HG03565 (cell line): ENCODE measurements at regions not wholly inside any gene's neighbourhood (a gene's known extent, or its start where the extent isn't known, plus 50 kb on each side); places are given as distances from the start of the nearest gene placed in this dataset.

Experiments used
- ATAC-seq: cut with Tn5 transposase; IDR thresholded peaks from one replicate; pipeline ENCODE4 v1.9.1; 2021; ENCODE audit warnings: mild to moderate bottlenecking, moderate library complexity; ENCODE audit not compliant: unreplicated experiment

- ATAC-seq, result no peak
These were observed 548.9 kb upstream of the CDH8 start for GRCh38 chr16:62585041-62585545.

- ATAC-seq, result no peak
These were observed 547.2 kb upstream of the CDH8 start for GRCh38 chr16:62583414-62583813.

DNA sequence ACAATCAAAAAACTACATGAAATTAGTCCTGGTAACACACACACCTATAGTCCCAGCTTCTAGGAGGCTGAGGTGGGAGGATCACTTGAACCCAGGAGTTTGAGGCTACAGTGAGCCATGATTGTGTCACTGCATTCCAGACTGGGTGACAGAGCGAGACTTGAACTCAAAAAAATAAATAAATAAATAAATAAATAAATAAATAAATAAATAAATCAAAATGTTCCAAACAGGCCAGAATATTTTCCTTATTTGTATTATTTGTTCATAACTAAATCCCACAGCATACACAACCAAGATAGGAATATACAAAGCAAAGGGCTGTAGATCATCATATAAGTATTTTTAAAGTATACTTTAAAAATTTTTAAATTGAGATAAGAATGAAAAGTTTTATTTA is 537.2 kb upstream of the CDH8 start:
- no peak for ATAC-seq

DNA sequence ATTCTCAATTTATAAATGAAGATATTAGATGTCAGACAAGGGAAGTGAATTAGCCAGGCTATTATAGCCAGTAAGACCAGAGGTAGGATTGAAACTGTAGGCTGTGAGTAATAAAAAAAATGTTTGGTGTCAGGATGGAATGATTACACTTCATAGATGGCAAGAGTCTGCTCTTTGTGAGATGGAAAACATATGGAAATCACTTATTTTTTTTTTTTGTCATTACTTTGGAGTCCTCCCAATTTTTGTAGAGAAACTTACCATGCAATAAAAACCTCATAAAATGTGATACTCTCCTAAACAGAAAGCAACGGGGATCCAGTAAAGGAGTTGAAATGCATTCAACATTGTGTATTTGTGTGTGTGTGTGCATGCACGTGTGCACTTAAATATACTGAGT is 532.7 kb upstream of the CDH8 start:
- ATAC-seq, result no peak

DNA sequence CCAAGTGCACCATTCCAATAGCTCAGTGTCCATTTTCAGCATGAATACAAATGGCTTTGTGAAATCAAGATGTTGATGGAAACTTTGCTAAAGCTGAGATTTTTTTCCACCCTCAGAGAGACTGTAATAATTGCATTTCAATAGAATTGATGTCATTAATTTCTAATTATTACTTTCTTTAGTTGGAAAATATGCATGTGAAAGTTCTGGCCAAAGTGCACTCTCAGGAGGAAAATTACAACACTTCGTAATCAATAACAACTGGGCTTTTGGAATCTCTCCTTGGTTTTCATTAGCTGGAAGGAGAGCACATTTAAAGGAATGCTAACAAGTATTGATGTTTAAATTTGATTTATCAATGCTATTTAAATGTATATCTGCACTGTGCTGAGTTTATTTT is 529.5 kb upstream of the CDH8 start:
- ATAC-seq, result no peak

DNA sequence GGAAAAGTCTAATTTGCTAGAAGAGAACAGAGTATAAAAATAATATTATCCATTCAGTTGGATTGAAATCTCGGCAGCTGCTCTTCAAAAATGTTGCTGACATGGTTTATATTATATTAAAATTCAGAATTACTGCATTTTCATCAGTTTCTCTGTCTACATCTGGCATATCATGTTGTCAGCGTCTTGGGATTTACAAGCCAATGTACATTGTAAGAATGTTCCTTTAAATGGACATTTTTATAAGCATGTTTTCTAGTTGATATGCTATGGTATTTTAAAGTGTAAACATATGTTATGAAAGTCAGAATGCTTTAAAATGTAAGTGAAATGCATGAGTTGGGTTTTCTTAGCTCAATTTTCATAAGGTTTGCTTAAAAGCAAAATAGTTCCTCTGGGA is 528.1 kb upstream of the CDH8 start:
- no peak for ATAC-seq

GRCh38 chr16:62562121-62562520 is 525.9 kb upstream of the CDH8 start:
- no peak for ATAC-seq

GRCh38 chr16:62549875-62550274 is 513.6 kb upstream of the CDH8 start:
- ATAC-seq, result no peak

- ATAC-seq, result no peak
These were observed 511.9 kb upstream of the CDH8 start for GRCh38 chr16:62548095-62548494.

- no peak for ATAC-seq
These were observed 510.5 kb upstream of the CDH8 start for GRCh38 chr16:62546701-62547100.

DNA sequence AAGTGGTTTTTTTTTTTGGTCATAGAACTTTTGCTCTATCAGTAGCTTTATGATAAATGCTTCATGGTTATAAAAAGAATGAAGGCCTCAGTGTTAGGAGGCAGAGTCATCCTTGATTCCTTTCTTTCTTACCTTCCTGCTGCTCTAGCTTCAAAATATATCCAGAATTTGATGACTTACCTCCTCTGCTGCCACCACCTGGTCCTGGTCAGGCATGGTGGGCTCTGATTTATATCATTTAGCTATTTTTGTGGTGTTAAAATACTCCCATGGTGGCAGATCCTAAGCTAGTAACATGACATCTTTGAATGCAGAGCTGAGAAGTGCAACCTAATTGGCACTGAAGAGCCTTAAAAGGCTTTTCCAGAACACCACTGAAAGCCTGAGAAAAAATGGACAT is 508.8 kb upstream of the CDH8 start:
- ATAC-seq, result no peak

DNA sequence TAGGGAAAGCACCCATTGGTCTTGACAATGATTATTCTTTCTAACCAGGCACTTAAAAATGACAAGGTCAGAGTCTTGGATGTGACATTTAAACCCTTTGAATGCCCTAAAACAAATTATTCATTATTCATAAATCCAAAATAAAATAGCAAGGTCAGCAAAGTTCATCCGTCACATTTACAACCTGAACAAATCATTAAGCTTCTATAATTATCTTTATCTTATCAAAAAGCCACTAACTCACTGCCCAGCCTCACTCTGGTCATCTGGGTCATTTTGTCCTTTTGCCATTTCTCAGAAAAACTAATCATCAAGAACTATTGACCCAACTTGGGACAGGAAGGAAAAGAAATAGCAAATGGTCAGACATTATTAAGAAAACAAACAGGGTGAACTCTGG is 507.3 kb upstream of the CDH8 start:
- ATAC-seq, result no peak

DNA sequence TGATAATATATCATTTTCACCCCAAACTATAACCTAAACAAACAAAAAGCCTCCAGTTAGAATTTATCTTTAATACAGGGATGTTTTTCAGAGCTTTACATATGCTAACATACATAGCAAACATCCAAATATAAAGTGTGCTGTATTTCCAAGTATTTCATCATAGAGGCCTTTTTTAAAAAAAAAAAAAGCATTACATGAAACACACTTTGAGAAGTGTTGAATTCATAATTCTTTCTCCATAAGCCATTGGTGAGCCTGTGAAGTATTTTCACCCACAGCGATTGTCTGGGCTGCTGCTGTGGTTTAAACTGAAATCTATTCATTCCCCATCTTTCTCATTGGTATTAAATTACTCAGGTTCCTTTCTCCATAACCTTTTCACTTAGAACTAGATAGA is 503.4 kb upstream of the CDH8 start:
- no peak for ATAC-seq

DNA sequence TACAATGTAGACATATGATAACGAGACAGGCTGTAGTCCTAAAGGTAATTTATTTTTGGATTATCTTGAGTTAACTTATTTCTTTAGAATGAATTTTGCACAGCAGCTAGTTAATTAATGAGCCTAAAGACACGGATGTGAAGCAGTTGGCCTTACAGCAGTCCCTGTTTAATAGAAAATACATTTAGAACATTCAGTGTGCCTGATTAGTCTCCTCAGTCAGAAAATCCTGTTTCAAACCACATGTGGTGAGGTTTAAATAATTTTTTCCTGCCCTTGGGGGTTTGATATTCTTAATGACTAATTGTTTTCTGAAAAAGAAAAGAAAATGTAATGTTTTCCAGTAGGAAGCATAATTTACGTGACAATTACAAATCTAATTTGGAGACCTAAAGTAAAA is 494.2 kb upstream of the CDH8 start:
- ATAC-seq, result no peak

- ATAC-seq, result no peak
These were observed 479.8 kb upstream of the CDH8 start for GRCh38 chr16:62516001-62516400.

- ATAC-seq, result no peak
These were observed 466.8 kb upstream of the CDH8 start for GRCh38 chr16:62503073-62503472.

- ATAC-seq, result no peak
These were observed 442.7 kb upstream of the CDH8 start for GRCh38 chr16:62478903-62479458.

GRCh38 chr16:62477796-62478195 is 441.6 kb upstream of the CDH8 start:
- no peak for ATAC-seq

DNA sequence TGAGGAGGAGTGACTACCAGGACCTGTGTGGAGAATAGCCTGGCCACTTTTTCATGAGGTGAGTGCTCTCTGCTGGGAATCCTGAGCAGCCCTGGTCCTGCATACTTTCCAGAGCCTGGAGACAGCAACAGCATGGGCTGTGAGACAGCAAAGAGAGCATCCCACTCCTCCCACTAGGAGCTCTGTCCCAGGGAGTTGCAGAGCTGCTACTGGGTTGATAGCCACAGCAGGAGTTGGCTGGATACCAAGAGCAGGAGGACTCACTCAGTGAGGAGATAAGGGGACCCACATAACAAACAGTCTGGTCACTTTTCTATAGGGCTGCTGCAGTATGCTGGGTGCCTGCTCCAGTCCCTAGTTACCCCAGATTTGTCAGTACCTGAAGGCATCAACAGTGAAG is 439.3 kb upstream of the CDH8 start:
- ATAC-seq, result no peak

GRCh38 chr16:62462971-62463370 is 426.7 kb upstream of the CDH8 start:
- no peak for ATAC-seq

DNA sequence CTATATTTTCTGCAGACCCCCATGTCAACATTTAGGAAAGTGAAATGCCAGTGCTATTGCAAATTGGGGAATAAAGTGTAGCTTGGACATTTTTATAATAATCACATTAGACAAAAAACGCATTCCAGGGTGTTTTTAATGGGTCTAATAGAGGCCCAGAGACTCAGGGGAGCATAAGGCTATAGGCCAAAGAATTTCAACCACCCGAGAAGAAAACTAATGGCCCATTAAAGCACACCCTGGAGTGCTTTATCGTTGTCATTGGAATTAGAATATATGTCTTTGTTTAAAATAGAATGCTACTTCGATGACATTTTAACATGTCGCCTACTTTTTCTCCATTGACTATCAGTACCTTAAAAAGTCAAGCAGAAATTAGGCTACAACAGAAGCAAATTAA is 414.1 kb upstream of the CDH8 start:
- no peak for ATAC-seq

DNA sequence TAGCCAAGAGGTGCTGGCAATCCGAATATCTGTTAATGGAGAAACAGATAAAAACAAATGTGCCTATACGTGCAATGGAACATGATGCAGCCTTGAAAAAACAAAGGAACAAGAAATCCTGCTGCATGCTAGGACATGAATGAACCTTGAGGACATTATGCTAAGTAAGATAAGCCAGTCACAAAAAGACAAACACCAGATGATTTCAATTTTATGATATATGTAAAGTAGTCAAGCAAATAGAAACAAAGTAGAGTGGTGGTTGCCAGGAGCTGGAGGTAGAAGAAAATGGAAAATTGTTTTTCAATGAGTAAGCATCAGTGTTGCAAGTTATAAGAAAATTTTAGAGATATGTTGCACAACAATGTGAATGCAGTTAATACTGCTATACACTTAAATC is 409.7 kb upstream of the CDH8 start:
- no peak for ATAC-seq

GRCh38 chr16:62424206-62424605 is 388.0 kb upstream of the CDH8 start:
- ATAC-seq, result no peak

DNA sequence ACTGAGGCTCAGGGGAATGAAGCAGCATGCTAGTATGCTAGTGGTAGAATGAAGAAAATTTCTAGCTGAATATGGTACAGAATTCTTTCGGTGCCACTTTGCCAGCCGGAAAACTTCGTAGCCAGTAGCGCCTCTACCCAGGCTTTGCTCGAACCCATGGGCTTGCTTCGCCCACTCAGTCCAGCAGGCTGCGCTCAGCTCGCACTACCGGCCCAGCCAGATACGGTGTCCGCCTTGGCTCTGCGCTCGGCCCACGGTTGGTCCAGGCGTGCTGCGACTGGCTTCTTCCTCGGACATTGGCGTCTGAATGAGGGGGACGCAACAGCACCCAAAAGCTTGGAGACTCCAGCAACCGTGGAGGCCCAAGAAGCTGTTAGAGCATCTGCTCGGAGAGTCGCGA is 372.5 kb upstream of the CDH8 start:
- no peak for ATAC-seq
